ENCODE measurements at regions not wholly inside any gene's neighbourhood (a gene's known extent, or its start where the extent isn't known, plus 50 kb on each side); places are given as distances from the start of the nearest gene placed in this dataset.

DNA sequence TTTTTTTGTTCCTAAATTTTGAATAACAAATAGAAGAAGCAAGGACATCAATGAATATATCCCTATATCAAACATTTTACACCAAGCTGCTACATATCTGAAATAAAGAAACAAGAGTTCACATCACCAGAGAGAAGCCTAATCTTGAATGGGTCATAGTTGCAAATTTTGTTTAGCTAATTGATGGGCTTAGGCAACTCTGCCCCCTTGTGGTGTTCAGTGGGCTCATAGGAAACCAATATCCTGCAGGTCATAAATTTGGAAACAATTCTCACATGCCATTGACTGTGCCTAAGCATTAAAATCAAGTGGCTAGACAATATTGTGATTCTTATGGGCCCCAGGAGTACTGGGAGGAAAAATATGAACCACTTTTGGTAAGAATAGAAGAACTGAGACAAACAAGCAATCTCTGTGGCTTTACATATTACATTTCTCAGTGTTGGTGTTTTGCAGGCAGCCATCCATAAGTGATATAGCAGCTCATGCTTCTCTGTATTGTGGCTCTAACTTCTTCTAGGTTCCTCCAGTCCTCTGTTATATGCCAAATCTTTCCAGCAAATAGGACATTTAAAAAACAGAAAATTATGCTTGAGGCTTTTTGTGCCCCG lies 1262.8 kb upstream of the PRMT6 start:
- TF ChIP-seq, protein P1, sequence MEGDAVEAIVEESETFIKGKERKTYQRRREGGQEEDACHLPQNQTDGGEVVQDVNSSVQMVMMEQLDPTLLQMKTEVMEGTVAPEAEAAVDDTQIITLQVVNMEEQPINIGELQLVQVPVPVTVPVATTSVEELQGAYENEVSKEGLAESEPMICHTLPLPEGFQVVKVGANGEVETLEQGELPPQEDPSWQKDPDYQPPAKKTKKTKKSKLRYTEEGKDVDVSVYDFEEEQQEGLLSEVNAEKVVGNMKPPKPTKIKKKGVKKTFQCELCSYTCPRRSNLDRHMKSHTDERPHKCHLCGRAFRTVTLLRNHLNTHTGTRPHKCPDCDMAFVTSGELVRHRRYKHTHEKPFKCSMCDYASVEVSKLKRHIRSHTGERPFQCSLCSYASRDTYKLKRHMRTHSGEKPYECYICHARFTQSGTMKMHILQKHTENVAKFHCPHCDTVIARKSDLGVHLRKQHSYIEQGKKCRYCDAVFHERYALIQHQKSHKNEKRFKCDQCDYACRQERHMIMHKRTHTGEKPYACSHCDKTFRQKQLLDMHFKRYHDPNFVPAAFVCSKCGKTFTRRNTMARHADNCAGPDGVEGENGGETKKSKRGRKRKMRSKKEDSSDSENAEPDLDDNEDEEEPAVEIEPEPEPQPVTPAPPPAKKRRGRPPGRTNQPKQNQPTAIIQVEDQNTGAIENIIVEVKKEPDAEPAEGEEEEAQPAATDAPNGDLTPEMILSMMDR (IDR thresholded peaks at IDR 0.05 in 2 of 3, conservative IDR thresholded peaks at IDR 0.05 in 1 of 3; ENCODE audit: control insufficient read depth in 2 of 3, extremely low read depth in 1 of 3, insufficient read depth in 1 of 3, low read depth in 3 of 3, low read length in 3 of 3): peak; percentile 63 to 70 (median 64)
- TF ChIP-seq HDAC6 (IDR thresholded peaks at IDR 0.05; ENCODE audit: unreplicated experiment) (no peak), JUND (IDR thresholded peaks at IDR 0.05; ENCODE audit: low read depth, low read length) (no peak), RCOR1 (conservative IDR thresholded peaks at IDR 0.05; ENCODE audit: low read depth, low read length) (no peak)
- TF ChIP-seq, protein P2, sequence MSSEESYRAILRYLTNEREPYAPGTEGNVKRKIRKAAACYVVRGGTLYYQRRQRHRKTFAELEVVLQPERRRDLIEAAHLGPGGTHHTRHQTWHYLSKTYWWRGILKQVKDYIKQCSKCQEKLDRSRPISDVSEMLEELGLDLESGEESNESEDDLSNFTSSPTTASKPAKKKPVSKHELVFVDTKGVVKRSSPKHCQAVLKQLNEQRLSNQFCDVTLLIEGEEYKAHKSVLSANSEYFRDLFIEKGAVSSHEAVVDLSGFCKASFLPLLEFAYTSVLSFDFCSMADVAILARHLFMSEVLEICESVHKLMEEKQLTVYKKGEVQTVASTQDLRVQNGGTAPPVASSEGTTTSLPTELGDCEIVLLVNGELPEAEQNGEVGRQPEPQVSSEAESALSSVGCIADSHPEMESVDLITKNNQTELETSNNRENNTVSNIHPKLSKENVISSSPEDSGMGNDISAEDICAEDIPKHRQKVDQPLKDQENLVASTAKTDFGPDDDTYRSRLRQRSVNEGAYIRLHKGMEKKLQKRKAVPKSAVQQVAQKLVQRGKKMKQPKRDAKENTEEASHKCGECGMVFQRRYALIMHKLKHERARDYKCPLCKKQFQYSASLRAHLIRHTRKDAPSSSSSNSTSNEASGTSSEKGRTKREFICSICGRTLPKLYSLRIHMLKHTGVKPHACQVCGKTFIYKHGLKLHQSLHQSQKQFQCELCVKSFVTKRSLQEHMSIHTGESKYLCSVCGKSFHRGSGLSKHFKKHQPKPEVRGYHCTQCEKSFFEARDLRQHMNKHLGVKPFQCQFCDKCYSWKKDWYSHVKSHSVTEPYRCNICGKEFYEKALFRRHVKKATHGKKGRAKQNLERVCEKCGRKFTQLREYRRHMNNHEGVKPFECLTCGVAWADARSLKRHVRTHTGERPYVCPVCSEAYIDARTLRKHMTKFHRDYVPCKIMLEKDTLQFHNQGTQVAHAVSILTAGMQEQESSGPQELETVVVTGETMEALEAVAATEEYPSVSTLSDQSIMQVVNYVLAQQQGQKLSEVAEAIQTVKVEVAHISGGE (CRISPR knock-in tag; IDR thresholded peaks at IDR 0.05): no peak

Data from GM12878 (cell line).